Fibroblast of lung (primary cell): ENCODE measurements at regions not wholly inside any gene's neighbourhood (a gene's known extent, or its start where the extent isn't known, plus 50 kb on each side); places are given as distances from the start of the nearest gene placed in this dataset.

ENCODE experiments used
- DNase-seq, 2 donors: peaks; one replicate each; pipeline versions ENCODE4 v3.0.0 to v3.0.0-alpha.2; 2010; ENCODE audit warnings: low read depth in 2 of 2
- H2AFZ ChIP-seq: 2 replicates; pipeline ENCODE4 v1.5.1; 2012; ENCODE audit warnings: low read length, control low read depth, inconsistent platforms
- H3K27ac ChIP-seq: 2 replicates; pipeline ENCODE4 v1.5.1; 2011; ENCODE audit warnings: low read length, control low read depth; ENCODE audit not compliant: insufficient read depth
- H3K27me3 ChIP-seq: 2 replicates; pipeline ENCODE4 v1.5.1; 2011; ENCODE audit warnings: mild to moderate bottlenecking, low read length; ENCODE audit not compliant: control insufficient read depth, insufficient read depth
- H3K36me3 ChIP-seq: 2 replicates; pipeline ENCODE4 v1.5.1; 2011; ENCODE audit warnings: low read length; ENCODE audit not compliant: control insufficient read depth, insufficient read depth
- H3K4me1 ChIP-seq: 2 replicates; pipeline ENCODE4 v1.5.1; 2011; ENCODE audit warnings: low read length; ENCODE audit not compliant: control insufficient read depth, insufficient read depth; ENCODE audit errors: extremely low read depth
- H3K4me2 ChIP-seq: 2 replicates; pipeline ENCODE4 v1.5.1; 2011; ENCODE audit warnings: low read length, control low read depth; ENCODE audit not compliant: insufficient read depth; ENCODE audit errors: extremely low read depth
- H3K4me3 ChIP-seq, 4 experiments: fragments of 200-600 bp in 1 of 4; sonication (generic) in 1 of 4; replicated peaks in 1 of 4; 2 replicates each; pipeline ENCODE4 v1.5.1; 2011 to 2016; ENCODE audit warnings: low read length in 4 of 4, low read depth in 3 of 4, mild to moderate bottlenecking in 3 of 4, control low read depth in 2 of 4, inconsistent platforms in 1 of 4, mixed read lengths in 1 of 4; ENCODE audit not compliant: insufficient read depth in 1 of 4; ENCODE audit errors: control extremely low read depth in 1 of 4
- H3K79me2 ChIP-seq: 2 replicates; pipeline ENCODE4 v1.5.1; 2012; ENCODE audit warnings: mild to moderate bottlenecking, low read length, inconsistent platforms; ENCODE audit not compliant: control insufficient read depth, insufficient read depth
- H3K9ac ChIP-seq: 2 replicates; pipeline ENCODE4 v1.5.1; 2011; ENCODE audit warnings: mild to moderate bottlenecking, low read length, control low read depth; ENCODE audit not compliant: insufficient read depth
- H3K9me3 ChIP-seq: 2 replicates; pipeline ENCODE4 v1.5.1; 2012; ENCODE audit warnings: low read depth, low read length; ENCODE audit not compliant: control insufficient read depth, insufficient read depth
- H4K20me1 ChIP-seq: 2 replicates; pipeline ENCODE4 v1.5.1; 2011; ENCODE audit warnings: low read length; ENCODE audit not compliant: control insufficient read depth, insufficient read depth; ENCODE audit errors: extremely low read depth
- CTCF ChIP-seq, 2 donors: IDR thresholded peaks in 1 of 2; conservative IDR thresholded peaks in 1 of 2; 1 replicate in 1 of 2; 2 replicates in 1 of 2; pipeline ENCODE4 v1.5.1; 2011 to 2012; ENCODE audit warnings: low read length in 2 of 2, control low read depth in 1 of 2, inconsistent platforms in 1 of 2, low read depth in 1 of 2, mild to moderate bottlenecking in 1 of 2
- EZH2 ChIP-seq: IDR thresholded peaks from 2 replicates; pipeline ENCODE4 v1.5.1; 2012; ENCODE audit warnings: low read length, control low read depth, mild to moderate bottlenecking; ENCODE audit errors: missing control alignments

DNA sequence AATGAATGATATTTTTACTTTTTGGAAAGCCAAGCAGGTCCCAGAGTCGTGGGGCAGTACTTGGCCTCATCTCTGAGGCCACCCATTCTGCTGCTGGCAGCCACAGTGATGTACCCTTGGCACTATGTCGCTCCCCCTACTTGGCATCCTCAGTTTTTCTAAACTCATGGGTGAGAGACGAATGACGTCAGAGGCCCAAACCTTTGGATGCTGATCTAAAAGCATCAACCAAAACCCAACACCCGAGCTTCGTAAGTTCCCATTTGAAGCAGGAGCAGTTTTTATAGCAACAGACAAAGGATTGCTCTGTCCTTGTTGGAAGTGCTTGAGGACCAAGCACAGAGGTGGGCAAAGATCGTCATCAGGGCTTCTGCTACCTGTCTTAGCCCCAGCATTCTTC, 212.9 kb downstream of the PAX1 start:
- Histone ChIP-seq H3K9ac (no peak overlapping the region), H3K9me3 (no peaks in the 10 kb centered on the region), H3K4me3 (no peak overlapping the region), H2AFZ (no peak overlapping the region), H4K20me1 (no peaks in the 10 kb centered on the region), H3K27me3 (no peaks in the 10 kb centered on the region), H3K36me3 (no peaks in the 10 kb centered on the region), H3K4me2 (no peak overlapping the region), H3K4me1 (no peaks in the 10 kb centered on the region), H3K79me2 (no peaks in the 10 kb centered on the region), H3K27ac (no peak overlapping the region)
- no peak for DNase-seq
- TF ChIP-seq CTCF (conservative IDR thresholded peaks at IDR 0.05 in 1 of 2, IDR thresholded peaks at IDR 0.05 in 1 of 2; ENCODE audit: low read depth in 1 of 2, low read length in 2 of 2): no peak
- no peak for TF ChIP-seq EZH2

DNA sequence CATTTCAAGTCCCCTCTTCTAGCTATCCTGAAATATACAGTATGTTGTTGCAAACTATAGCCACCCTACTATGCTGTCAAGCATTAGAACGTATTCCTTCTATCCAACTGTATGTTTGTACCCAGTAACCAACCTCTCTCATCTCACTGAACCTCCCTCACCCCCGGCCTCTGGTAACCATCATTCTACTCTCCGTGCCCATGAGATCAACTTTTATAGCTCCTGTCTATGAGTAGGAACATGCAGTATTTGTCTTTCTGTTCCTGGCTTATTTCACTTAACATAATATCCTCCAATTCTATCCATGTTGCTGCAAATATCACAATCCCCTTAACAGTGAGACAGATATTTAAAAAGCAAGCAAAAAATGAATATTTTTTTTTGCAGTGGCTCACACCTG, 196.9 kb downstream of the PAX1 start:
- Histone ChIP-seq H3K9ac (no peak overlapping the region), H3K27me3 (no peaks in the 10 kb centered on the region), H3K4me1 (no peaks in the 10 kb centered on the region), H3K9me3 (no peaks in the 10 kb centered on the region), H2AFZ (no peak overlapping the region), H3K36me3 (no peaks in the 10 kb centered on the region), H4K20me1 (no peaks in the 10 kb centered on the region), H3K79me2 (no peaks in the 10 kb centered on the region), H3K27ac (no peak overlapping the region), H3K4me2 (no peak overlapping the region), H3K4me3 (no peak overlapping the region)
- TF ChIP-seq CTCF (conservative IDR thresholded peaks at IDR 0.05 in 1 of 2, IDR thresholded peaks at IDR 0.05 in 1 of 2; ENCODE audit: low read depth in 1 of 2, low read length in 2 of 2): no peak
- DNase-seq: no peak

DNA sequence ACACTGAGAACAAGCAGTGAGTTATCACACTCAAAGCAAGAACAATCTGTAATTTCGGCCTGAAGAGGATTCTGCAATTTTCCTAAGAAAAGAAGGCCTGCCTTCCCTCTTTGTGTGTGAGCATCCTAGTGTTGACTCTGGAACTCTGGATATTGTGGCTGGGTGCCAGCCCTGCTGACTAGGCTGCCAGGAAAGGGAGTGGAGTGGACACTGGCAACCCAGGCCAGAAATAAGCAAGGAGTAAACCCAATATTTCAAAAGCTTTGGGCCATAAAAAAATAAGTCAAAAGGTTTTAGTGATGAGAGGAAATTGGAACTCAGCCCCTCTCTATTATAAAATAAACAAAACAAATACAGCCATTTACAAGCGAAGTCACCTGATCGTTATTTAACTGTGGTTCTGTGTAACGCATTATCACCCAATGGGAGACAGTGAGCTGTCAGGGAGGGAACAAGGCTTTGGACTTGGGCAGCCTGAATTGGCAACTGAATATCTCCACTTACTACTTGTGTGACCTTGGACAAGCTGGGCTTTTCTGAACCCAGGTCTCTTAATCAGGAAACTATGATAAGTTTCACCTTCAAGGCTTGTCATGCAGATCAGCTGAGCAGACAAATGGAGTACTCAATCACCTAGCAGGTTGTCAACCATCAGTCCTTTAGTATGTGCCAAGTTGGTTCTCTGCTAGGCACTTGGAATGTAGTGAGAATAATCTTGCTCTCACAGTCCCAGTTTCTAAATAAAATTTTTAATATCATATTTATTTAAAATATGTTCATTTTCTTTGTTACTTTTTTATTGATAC, 196.2 kb downstream of the PAX1 start:
- no peak overlapping the region for H3K4me3 ChIP-seq
- H3K9ac ChIP-seq: no peak overlapping the region
- H3K27me3 ChIP-seq: no peaks in the 10 kb centered on the region
- H3K4me1 ChIP-seq: no peaks in the 10 kb centered on the region
- H3K9me3 ChIP-seq: no peaks in the 10 kb centered on the region
- H3K36me3 ChIP-seq: no peaks in the 10 kb centered on the region
- TF ChIP-seq EZH2: no peak
- TF ChIP-seq CTCF (conservative IDR thresholded peaks at IDR 0.05 in 1 of 2, IDR thresholded peaks at IDR 0.05 in 1 of 2; ENCODE audit: low read depth in 1 of 2, low read length in 2 of 2): no peak
- H3K27ac ChIP-seq: no peak overlapping the region
- no peaks in the 10 kb centered on the region for H3K79me2 ChIP-seq
- DNase-seq: no peak
- H4K20me1 ChIP-seq: no peaks in the 10 kb centered on the region
- H2AFZ ChIP-seq: no peak overlapping the region
- no peak overlapping the region for H3K4me2 ChIP-seq
